ENCODE measurements at regions not wholly inside any gene's neighbourhood (a gene's known extent, or its start where the extent isn't known, plus 50 kb on each side); places are given as distances from the start of the nearest gene placed in this dataset.
"Not testable (repeated sequence)": the region's sequence is repeated elsewhere in the genome, so short reads cannot be mapped to it uniquely, and the experiment has no call there.

DNA sequence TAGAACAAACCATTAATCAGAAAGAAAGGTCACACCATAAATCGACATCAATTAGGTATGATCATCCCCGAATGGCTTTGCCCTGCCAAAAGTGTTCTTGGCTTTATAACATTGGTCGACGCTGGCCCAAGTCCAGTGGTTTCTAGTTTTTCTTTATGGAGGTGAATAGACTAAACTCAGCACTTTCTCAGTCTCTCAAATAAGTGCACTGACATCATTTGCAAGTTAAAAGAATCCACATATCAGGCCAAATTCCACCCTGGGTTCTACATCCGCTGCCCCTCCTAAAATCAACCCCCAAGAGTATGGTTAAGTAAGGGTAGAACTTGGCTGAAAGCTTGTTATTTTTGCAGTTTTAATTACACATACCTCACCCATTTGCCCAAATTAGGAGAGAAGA lies 314.3 kb downstream of the C12orf75 start:
- no peaks in the 10 kb centered on the region for H3K4me1 Mint-ChIP-seq
- H3K9me3 Mint-ChIP-seq: no peaks in the 10 kb centered on the region
- no peaks in the 10 kb centered on the region for H3K27me3 Mint-ChIP-seq
- no peak overlapping the region for H3K27ac Mint-ChIP-seq
- DNase-seq: no peak
- ChIA-PET CTCF (no interaction called here), POLR2A (no interaction called here)
- H3K4me3 Mint-ChIP-seq: no peak overlapping the region
- no peaks in the 10 kb centered on the region for H3K36me3 Mint-ChIP-seq (ENCODE audit: low read depth)

DNA sequence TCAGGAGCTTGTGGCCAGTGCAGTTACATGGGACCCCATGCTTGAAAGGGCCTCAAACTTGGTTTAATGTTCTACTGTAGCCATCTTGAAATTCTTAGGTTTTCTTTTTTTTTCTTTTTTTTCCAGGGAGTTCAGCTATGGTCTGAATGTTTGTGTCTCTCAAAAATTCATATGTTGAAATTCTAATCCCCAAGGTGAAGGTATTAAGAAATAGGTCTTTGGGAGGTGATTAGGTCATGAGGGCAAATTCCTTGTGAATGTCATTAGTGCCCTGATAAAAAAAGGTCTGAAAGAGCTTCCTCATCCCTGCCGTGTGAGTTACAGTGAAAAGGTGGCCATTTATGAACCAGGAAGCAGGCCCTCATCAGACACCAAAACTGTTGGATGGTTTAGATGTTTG lies 324.1 kb downstream of the C12orf75 start:
- POLR2A ChIA-PET: no interaction called here
- no peaks in the 10 kb centered on the region for H3K9me3 Mint-ChIP-seq
- H3K27me3 Mint-ChIP-seq: no peaks in the 10 kb centered on the region
- H3K36me3 Mint-ChIP-seq (ENCODE audit: low read depth): no peaks in the 10 kb centered on the region
- CTCF ChIA-PET: no interaction called here
- no peak overlapping the region for H3K27ac Mint-ChIP-seq
- no peak for DNase-seq
- no peak overlapping the region for H3K4me3 Mint-ChIP-seq
- no peaks in the 10 kb centered on the region for H3K4me1 Mint-ChIP-seq

DNA sequence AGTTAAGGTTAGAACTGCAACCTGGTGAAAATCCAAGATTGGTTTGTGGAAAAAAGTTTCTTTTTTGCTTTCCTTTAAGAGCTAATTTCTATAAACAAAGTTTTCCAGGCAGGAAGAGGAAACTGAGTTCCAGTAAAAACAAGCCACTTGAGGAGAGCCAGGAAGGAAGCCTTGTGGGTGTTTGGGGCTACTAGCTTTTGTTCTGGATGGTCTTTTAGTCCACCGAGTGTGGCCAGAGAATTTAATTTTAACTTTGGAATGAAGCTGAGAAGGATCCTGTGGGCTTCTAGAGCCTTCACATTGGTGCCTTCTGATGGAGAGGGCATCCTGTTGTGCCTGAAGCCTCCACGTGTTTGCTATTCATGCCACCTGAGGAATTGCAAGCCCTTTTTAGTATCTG lies 327.9 kb downstream of the C12orf75 start:
- Mint-ChIP-seq H3K9me3 (no peaks in the 10 kb centered on the region), H3K27ac (no peak overlapping the region), H3K4me3 (no peak overlapping the region), H3K27me3 (no peaks in the 10 kb centered on the region), H3K4me1 (no peaks in the 10 kb centered on the region), H3K36me3 (ENCODE audit: low read depth) (no peaks in the 10 kb centered on the region)
- ChIA-PET POLR2A (no interaction called here), CTCF (no interaction called here)
- no peak for DNase-seq

DNA sequence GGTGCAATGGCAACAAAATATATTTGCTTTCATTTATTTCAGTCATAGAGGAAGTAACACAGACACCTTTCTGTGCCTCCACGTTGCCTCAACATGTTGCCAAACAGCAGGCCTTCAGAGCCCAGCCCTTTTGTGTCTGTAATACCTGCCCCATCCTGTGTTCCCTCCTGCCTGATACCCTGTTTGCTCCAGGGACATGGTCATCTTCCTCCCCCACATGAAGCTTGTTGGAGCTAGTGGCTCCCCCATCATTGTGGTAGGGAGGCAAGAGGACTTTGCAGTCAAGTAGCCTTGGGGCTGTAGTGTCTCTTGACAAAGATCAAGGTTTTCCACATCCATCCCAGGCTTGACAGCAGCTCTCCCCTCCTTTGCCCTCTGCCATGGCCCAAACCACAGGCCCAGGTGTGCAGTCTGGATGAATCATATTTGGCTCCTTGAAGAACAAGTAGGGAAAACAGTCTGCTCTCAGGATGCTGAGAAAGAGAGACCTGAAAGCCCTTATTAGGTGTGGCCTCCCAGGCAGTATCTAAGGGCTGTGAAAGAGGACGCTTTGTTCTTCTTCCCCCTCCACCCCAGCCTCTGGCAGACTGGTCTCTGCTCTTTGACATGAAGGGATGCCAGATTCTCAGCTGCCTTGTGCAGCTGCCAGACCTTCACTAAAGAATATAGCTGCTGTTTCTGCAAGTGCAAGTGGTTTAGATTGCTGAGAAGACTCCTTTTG lies 329.0 kb downstream of the C12orf75 start:
- Mint-ChIP-seq H3K4me1 (no peaks in the 10 kb centered on the region), H3K9me3 (no peaks in the 10 kb centered on the region), H3K4me3 (no peak overlapping the region), H3K27me3 (no peaks in the 10 kb centered on the region), H3K27ac (no peak overlapping the region), H3K36me3 (ENCODE audit: low read depth) (no peaks in the 10 kb centered on the region)
- POLR2A ChIA-PET: no interaction called here
- CTCF ChIA-PET: no interaction called here
- no peak for DNase-seq

DNA sequence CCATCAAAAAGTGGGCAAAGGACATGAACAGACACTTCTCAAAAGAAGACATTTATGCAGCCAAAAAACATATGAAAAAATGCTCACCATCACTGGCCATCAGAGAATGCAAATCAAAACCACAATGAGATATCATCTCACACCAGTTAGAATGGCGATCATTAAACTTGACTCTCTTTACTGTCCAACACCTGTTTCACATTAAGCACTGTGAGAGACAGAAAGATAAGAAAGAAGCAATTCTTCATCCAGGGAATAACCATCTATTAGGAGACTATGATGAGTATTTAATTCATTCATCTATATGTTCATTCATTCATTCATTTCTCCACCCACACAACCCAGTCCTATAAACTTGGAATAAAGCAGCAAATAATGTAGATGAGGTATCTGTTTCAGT lies 334.3 kb downstream of the C12orf75 start:
- not testable (repeated sequence) for H3K4me3 Mint-ChIP-seq

DNA sequence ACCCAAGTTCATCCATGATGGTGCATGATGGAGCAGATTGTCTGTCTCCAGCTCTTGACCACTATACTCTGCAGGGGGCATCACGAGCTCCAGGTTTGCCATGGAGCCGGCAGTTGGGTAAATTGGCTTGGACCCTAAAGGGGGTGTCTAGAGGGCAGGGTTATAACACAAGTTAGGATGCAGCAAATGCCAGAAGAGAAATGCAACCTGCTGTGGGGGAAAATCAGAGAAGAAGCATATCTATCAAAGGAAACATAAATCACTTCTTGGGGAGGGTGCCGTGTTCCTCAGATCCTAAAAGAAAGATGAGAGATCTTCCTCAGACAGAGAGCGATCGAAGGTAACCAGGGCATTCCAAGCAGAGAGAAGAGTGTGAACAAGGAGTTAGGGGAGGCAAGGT lies 334.9 kb downstream of the C12orf75 start:
- DNase-seq: no peak
- Mint-ChIP-seq H3K27ac (no peak overlapping the region), H3K9me3 (no peaks in the 10 kb centered on the region), H3K4me1 (no peaks in the 10 kb centered on the region), H3K4me3 (no peak overlapping the region), H3K36me3 (ENCODE audit: low read depth) (no peaks in the 10 kb centered on the region), H3K27me3 (no peaks in the 10 kb centered on the region)
- ChIA-PET CTCF (no interaction called here), POLR2A (no interaction called here)

More for the DNA sequence above, 334.3 kb downstream of the C12orf75 start:
- POLR2A ChIA-PET; H3K27me3 Mint-ChIP-seq; H3K9me3 Mint-ChIP-seq; CTCF ChIA-PET; H3K36me3 Mint-ChIP-seq (ENCODE audit: low read depth); H3K4me1 Mint-ChIP-seq; H3K27ac Mint-ChIP-seq; DNase-seq: not testable (repeated sequence)

DNA sequence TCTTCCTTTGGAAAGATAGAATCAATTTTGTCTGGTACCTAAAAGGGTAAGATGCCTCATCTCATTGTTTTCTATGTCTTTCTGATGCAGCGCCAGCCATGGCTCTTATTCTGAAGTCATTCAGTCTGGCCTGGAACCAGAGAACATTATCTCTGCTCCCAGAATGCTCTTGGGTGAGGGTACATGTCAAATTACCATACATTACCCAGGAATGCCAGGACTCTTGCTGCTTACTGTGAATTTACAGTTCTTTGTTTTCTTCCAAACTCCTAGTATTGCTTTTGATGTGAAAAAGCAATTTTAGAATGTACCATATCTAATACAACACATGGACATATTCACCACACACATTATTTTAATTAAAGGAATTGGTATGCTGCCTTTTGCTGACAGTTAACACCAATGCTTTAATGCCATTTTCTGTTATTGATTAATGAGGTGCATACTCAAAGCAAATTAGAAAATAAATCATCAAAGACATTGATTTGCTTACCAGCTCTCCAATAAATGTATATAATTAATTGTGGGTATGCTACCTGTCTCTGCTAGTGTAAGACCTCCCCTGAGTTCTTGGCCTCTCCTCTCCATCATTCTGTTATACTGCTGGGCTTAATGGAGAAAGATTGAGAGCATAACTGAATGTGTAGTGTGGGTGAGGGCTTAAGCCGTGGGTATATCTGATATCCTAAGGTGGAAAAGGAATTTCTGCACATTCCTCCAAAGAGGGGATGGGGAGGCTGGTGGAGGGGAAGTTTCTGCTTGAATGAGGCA lies 337.7 kb downstream of the C12orf75 start:
- no peak for DNase-seq
- H3K36me3 Mint-ChIP-seq (ENCODE audit: low read depth): no peaks in the 10 kb centered on the region
- H3K4me1 Mint-ChIP-seq: no peaks in the 10 kb centered on the region
- CTCF ChIA-PET: no interaction called here
- POLR2A ChIA-PET: no interaction called here
- no peak overlapping the region for H3K27ac Mint-ChIP-seq
- H3K9me3 Mint-ChIP-seq: no peaks in the 10 kb centered on the region
- no peak overlapping the region for H3K4me3 Mint-ChIP-seq
- no peaks in the 10 kb centered on the region for H3K27me3 Mint-ChIP-seq

DNA sequence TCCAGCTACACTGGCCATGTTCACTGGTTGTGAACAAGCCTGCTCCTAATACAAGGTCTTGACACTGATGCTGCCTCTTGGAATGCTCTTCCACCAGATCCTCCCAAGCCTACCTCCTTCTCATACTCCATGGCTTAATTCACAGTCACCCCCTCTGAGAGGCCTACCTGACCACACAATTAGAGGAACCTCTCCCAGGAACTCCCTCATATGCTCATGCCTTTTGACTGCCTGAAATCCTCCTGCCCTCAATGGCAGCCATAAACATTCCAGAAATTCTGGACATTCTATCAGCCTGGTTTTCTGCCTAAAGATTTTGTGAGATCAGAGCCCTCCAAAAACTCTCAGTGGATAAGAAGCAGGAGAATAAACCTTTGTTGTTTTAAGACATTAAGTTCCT lies 340.2 kb downstream of the C12orf75 start:
- Mint-ChIP-seq H3K9me3 (no peaks in the 10 kb centered on the region), H3K27me3 (no peaks in the 10 kb centered on the region), H3K36me3 (ENCODE audit: low read depth) (no peaks in the 10 kb centered on the region), H3K4me3 (no peak overlapping the region), H3K4me1 (no peaks in the 10 kb centered on the region), H3K27ac (no peak overlapping the region)
- DNase-seq: no peak
- ChIA-PET POLR2A (no interaction called here), CTCF (no interaction called here)

DNA sequence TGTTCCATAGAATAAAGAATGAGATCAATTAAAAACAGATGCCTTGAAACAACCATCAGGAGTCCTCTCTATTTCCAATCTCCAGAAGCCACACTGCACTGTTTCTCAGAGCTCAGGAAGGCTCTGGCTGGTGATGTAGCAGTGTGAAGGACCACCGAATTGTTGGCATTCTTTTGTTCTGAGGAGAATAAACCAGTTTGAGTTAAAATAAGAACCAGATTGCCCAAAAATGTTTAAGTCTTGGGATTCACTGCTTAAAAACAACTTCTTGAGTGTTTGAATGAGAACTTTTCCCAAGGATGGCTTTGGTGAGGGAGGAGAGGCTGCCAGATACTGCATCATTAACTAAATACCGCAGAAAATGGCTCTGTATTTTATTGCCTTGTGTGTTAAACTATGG lies 341.2 kb downstream of the C12orf75 start:
- ChIA-PET POLR2A (no interaction called here), CTCF (no interaction called here)
- H3K4me1 Mint-ChIP-seq: no peaks in the 10 kb centered on the region
- DNase-seq: no peak
- no peak overlapping the region for H3K4me3 Mint-ChIP-seq
- H3K9me3 Mint-ChIP-seq: no peaks in the 10 kb centered on the region
- H3K36me3 Mint-ChIP-seq (ENCODE audit: low read depth): no peaks in the 10 kb centered on the region
- H3K27ac Mint-ChIP-seq: no peak overlapping the region
- H3K27me3 Mint-ChIP-seq: no peaks in the 10 kb centered on the region

DNA sequence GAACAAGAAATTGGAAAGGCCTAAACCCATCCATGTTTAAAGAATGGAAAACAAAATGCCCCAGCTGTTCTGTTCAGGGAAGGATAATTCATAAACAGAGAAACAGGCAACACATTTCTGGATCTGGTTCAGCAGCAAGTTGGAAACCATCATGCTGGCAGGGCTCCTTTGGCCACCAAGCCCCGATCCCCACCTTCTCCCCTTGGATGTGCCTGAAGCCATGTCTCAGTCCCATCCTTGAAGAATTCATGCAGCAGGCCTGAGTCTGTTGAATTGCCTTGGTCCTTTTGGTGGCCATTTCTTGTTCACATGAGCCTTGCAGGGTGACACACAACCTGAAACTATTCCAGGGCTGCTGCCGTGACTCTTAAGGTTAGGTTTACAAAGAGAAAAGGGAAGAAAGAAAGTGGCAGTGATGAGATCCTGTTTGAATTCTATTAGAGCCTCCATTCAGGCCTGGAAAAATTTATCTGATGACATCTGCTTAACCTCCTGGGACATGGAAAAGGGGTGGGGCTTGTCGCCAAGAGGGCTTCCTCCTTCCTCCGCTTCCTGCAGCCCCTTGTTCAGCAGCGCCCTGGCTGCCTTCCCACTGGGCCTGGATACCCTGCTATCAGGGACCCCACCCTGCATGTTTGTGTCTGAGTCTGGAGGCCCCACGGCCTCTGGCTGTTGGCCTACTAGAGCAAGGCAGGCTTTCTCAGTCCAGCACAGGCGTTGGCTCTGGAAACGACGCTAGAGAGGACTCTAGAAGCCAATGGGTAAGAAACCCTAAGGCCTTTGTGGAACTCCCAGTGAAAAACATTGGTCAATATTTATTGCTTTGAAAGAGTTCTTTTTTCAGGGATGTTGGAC lies 341.9 kb downstream of the C12orf75 start:
- POLR2A ChIA-PET: no interaction called here
- H3K27me3 Mint-ChIP-seq: no peaks in the 10 kb centered on the region
- no peaks in the 10 kb centered on the region for H3K4me1 Mint-ChIP-seq
- H3K36me3 Mint-ChIP-seq (ENCODE audit: low read depth): no peaks in the 10 kb centered on the region
- no peaks in the 10 kb centered on the region for H3K9me3 Mint-ChIP-seq
- CTCF ChIA-PET: no interaction called here
- DNase-seq: no peak
- no peak overlapping the region for H3K4me3 Mint-ChIP-seq
- H3K27ac Mint-ChIP-seq: no peak overlapping the region

DNA sequence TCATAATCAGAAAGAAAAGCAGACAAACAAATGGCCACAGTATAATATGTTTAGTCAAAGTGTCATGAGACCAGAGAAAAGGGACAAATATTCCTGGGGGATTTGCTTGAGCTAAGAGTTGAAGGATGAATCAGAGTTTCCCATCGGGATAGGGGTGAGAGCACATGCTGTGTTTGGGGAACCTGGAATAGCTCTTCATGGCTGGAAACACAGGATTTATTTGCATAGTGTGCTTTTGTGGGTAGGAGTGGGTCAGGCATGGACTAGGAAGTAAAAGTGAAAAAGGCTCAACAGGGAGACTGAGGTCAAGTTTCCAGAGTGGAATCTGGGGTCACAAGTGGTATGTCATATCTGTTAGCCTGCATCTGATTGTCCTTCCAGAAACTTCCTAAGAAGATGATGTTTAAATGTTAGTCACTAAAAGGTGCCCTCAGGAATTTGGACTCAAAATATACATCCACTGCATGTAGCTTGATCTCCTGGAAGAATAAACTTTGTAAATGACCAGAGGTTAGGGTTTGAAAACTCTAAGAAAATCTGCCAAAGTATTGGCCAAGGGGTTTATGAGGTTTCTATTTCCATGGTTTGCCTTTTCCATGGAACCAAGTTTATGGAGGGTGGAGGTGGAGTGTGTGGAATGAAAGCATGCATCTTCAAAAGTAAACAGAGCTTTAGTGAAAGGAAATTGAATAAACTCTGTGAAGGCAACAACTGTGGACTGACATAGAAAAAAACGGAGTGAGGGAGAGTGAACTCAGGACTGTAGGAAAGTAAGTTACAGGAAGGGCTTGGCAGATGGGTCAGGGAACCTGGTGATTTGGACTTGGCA lies 344.6 kb downstream of the C12orf75 start:
- Mint-ChIP-seq H3K27ac (no peak overlapping the region), H3K4me1 (no peaks in the 10 kb centered on the region), H3K4me3 (no peak overlapping the region), H3K27me3 (no peaks in the 10 kb centered on the region), H3K9me3 (no peaks in the 10 kb centered on the region), H3K36me3 (ENCODE audit: low read depth) (no peaks in the 10 kb centered on the region)
- no peak for DNase-seq
- POLR2A ChIA-PET: no interaction called here
- CTCF ChIA-PET: no interaction called here

DNA sequence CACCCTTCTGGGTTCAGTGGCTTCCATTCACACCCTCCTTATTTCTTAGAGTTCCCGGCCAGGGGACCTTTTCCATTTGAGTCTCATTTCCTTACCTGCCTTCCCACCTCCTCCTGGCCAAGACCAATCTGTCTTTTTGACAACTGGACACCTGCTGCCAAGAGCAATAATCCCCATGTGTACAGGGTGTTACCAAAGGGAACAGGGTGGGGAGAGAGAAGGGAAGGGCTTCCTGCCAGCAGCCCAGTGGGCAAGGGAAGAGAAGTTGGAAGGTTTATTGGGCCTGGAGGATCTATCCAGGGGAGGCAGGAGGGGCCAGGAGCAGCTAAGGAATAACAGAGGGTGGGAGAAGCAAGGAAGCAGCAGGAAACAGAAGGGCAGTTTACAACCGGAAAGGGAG lies 346.2 kb downstream of the C12orf75 start:
- Mint-ChIP-seq H3K9me3 (no peaks in the 10 kb centered on the region), H3K27me3 (no peaks in the 10 kb centered on the region), H3K4me3 (no peak overlapping the region), H3K27ac (no peak overlapping the region), H3K4me1 (no peaks in the 10 kb centered on the region), H3K36me3 (ENCODE audit: low read depth) (no peaks in the 10 kb centered on the region)
- ChIA-PET CTCF (no interaction called here), POLR2A (no interaction called here)
- no peak for DNase-seq

DNA sequence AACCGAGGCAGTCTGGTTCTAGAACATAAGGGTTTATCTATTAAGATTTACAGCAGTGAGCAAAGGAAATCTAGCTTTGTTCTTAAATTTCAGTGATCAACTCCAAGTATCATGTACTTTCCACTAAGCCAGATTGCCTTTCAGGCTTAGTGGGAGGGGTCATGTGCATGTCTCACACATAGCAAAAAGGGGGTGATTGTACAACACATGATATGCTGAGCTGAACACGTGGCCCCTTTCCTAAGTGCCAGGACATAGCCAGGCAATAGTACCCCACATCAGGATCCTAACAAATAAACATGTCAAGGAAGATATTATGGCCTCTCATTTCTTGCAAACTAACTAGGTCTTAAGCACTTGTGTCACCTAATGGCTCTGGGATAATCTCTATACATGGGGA lies 347.2 kb downstream of the C12orf75 start:
- no peaks in the 10 kb centered on the region for H3K9me3 Mint-ChIP-seq
- no peak for DNase-seq
- POLR2A ChIA-PET: no interaction called here
- no peaks in the 10 kb centered on the region for H3K36me3 Mint-ChIP-seq (ENCODE audit: low read depth)
- H3K27me3 Mint-ChIP-seq: no peaks in the 10 kb centered on the region
- no peak overlapping the region for H3K4me3 Mint-ChIP-seq
- H3K27ac Mint-ChIP-seq: no peak overlapping the region
- H3K4me1 Mint-ChIP-seq: no peaks in the 10 kb centered on the region
- CTCF ChIA-PET: interaction anchor here (1.0 to 1.4 kb wide), 2 partner anchors 16 to 257 kb away, joined by 3 read pairs; no protein-coding TSS in a partner anchor
